Right lobe of liver (tissue), 4 donors: ENCODE measurements at regions not wholly inside any gene's neighbourhood (a gene's known extent, or its start where the extent isn't known, plus 50 kb on each side); places are given as distances from the start of the nearest gene placed in this dataset.

Experiments used
- CTCF ChIP-seq, 4 donors: fragments of 200-600 bp in 3 of 4; fragments of 450-650 bp in 1 of 4; IDR thresholded peaks; one replicate each; pipeline versions ENCODE4 v1.5.1 to v1.8.0; 2016 to 2022; ENCODE audit warnings: antibody characterized with exemption in 4 of 4, mild to moderate bottlenecking in 2 of 4
- POLR2A ChIP-seq: fragments of 450-650 bp; IDR thresholded peaks from one replicate; pipeline ENCODE4 v1.6.1; 2017; ENCODE audit warnings: antibody characterized with exemption, mild to moderate bottlenecking
- donor health status: DM: no; HTN: no; CAD: no.
- donor health status: DM: no; HTN: no; CAD: no.
- donor health status: DM: no; HTN: yes; CAD: no.

- TF ChIP-seq CTCF (IDR thresholded peaks at IDR 0.05) (no peak), POLR2A (no peak)
Measured at GRCh38 chr1:172895761-172896160, 155.0 kb downstream of the TNFSF18 start.
